Activated T-cell treated with anti-CD3 and anti-CD28 coated beads, Interleukin-2, amount 50 U/mL, for 72 hours (primary cell): ENCODE measurements at regions not wholly inside any gene's neighbourhood (a gene's known extent, or its start where the extent isn't known, plus 50 kb on each side); places are given as distances from the start of the nearest gene placed in this dataset.

ENCODE experiments used
- ATAC-seq, 2 donors: fragments of 150-1000 bp; cut with Tn5 transposase; replicated peaks in 1 of 2; 2 replicates each; pipeline ENCODE4 v1.10.0; 2021; ENCODE audit warnings: moderate library complexity in 2 of 2, mild to moderate bottlenecking in 1 of 2
- DNase-seq, 2 donors: peaks; one replicate each; pipeline ENCODE4 v3.0.0; 2021 to 2022; ENCODE audit warnings: mixed read lengths in 1 of 2
- H3K27ac Mint-ChIP-seq: one replicate; pipeline ENCODE4 v1.8.0; 2022; ENCODE audit warnings: mild to moderate bottlenecking, moderate library complexity, mixed read lengths
- H3K27me3 Mint-ChIP-seq: one replicate; pipeline ENCODE4 v1.8.0; 2022; ENCODE audit warnings: low read depth, mixed read lengths
- H3K36me3 Mint-ChIP-seq, 2 donors: one replicate each; pipeline ENCODE4 v1.8.0; 2022; ENCODE audit warnings: mixed read lengths in 2 of 2, mild to moderate bottlenecking in 1 of 2; ENCODE audit not compliant: insufficient read depth in 2 of 2
- H3K4me1 Mint-ChIP-seq: one replicate; pipeline ENCODE4 v1.8.0; 2022; ENCODE audit warnings: low read depth, mixed read lengths
- H3K4me3 Mint-ChIP-seq, 2 donors: one replicate each; pipeline ENCODE4 v1.8.0; 2022; ENCODE audit warnings: mild to moderate bottlenecking in 2 of 2, mixed read lengths in 2 of 2, moderate library complexity in 2 of 2
- H3K9me3 Mint-ChIP-seq, 2 donors: one replicate each; pipeline ENCODE4 v1.8.0; 2022; ENCODE audit warnings: mixed read lengths in 2 of 2

DNA sequence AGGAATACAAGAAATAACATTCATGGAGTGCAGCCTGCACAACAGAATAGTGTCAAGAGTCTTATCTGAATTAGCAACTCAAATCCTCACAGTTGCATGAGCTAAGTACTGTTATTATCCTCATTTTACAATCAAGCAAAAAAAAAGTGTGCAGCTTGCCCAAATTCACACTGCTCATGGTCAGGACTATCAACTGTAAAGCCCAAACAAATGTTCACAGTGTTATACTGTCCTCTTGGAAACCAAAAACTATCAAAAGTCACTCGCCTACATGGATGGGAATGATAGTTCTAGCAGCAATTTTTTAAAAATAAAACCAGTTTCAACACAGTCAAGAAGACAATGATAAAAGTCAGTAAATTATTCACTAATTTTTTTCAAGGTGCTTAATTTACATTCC lies 114.6 kb upstream of the HSF2 start:
- H3K36me3 Mint-ChIP-seq = no peaks in the 10 kb centered on the region
- no peaks in the 10 kb centered on the region for H3K4me1 Mint-ChIP-seq
- no peak overlapping the region for H3K27ac Mint-ChIP-seq
- no peak for DNase-seq
- H3K27me3 Mint-ChIP-seq = no peaks in the 10 kb centered on the region
- no peak for ATAC-seq
- no peak overlapping the region for H3K4me3 Mint-ChIP-seq
- H3K9me3 Mint-ChIP-seq = no peaks in the 10 kb centered on the region

DNA sequence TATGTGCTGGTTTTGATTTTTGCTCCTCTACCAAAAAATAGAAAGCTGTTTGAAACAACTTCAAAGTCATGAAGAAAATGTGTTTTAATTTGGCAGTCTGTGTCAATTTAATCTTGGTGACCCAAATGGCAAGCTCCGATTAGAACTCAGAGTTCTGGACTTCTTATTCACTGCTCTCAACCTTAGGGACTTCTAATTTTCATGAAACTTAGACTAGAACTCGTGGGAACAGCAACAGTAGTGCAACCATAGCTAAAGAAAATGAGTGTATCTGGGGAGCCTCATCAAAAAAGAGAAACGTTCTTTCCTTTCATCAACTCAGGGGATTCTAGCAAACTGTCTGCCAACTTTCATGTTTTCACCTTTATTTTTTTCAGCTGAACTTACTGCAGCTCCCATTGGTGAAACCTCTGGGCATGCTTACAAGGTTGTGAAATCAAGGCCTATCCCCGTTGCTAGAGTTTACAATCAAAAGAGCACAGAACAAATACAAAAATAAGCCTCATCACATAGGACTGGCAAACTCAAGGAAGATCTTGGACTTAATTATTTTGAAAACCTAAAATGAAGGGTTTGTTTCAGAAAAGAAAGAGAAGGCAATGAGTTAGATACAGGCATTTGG lies 114.0 kb upstream of the HSF2 start:
- no peak for DNase-seq
- Mint-ChIP-seq H3K27me3 (no peaks in the 10 kb centered on the region), H3K36me3 (no peaks in the 10 kb centered on the region), H3K4me1 (no peaks in the 10 kb centered on the region), H3K4me3 (no peak overlapping the region), H3K27ac (no peak overlapping the region), H3K9me3 (no peaks in the 10 kb centered on the region)
- ATAC-seq = no peak

DNA sequence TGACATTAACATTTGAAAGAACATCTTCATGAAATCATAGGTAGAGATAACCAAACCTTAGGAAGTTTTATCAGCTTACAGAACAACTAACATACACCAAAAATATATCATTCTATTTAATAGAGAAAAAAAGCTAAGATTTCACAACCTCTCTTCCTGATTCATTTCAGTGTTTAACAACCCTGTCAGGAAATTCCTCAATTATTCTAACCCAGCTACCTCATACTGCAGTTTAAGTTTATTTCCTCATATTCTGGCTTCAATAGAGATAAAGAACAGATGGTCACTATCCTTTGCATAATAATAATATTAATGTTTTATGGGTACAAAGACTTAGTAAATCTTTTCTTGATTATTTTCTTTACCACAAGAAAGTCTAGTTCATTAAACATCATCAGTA lies 112.9 kb upstream of the HSF2 start:
- Mint-ChIP-seq H3K27ac (no peak overlapping the region), H3K27me3 (no peaks in the 10 kb centered on the region), H3K9me3 (no peaks in the 10 kb centered on the region), H3K4me3 (no peak overlapping the region), H3K36me3 (no peaks in the 10 kb centered on the region), H3K4me1 (no peaks in the 10 kb centered on the region)
- ATAC-seq (no peak), DNase-seq (no peak)

DNA sequence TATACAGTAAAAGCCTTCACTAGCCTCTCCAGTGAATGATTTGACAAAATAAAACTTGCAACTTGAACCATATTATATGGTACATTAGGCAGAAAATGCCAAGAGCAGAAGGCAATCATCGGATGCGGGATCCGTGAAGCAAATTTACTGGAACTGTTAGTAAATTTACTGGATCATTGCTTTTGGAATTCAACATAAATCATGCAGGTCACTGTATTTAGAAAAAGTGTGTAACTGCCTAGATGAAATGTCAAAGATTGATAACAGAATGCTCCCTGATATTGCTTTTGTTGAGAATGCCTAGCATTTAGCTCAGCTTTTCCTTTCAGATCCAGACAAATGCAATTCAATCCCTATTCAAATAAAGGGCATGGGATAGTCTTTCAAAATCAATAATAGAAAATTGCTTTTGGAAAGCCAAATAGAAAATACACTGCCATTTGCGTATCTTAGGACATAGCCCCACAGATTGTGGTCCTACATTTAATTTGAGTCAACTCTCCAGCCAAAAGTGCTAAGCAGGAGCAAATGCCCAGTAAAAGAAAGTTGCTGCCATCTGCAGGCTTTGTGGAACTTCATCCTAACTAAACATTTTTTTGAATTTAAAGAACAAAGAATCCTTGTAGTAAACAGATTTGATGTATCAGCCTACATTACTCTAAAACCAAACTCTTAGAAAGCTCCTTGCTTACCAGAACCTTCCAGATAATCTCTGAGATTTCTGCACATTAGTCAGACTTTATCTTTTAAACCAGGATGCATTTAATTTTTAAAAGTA lies 109.5 kb upstream of the HSF2 start:
- Mint-ChIP-seq H3K4me3 (no peak overlapping the region), H3K27ac (no peak overlapping the region), H3K4me1 (no peaks in the 10 kb centered on the region), H3K27me3 (no peaks in the 10 kb centered on the region), H3K9me3 (no peaks in the 10 kb centered on the region), H3K36me3 (no peaks in the 10 kb centered on the region)
- DNase-seq (no peak), ATAC-seq (no peak)

DNA sequence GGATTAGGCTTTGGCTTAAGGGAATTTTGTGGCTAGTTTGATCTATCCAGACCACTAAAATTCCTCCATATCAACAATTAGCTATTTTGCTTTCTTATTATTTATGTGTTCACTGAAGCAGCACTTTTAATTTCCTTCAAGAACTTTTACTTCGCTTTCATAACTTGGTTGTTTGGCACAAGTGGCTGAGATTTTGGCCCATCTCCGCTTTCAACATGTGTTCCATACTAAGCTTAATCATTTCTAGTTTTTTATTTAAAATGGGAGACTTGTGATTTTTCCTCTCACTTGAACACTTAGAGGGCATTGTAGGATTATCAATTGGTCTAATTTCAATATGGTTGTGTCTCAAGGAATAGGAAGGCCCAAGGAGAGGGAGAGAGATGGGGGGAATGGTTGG lies 102.4 kb upstream of the HSF2 start:
- Mint-ChIP-seq H3K27me3 (peaks cover 11% of the 10 kb centered on the region), H3K36me3 (no peaks in the 10 kb centered on the region), H3K27ac (no peak overlapping the region), H3K4me3 (no peak overlapping the region), H3K4me1 (no peaks in the 10 kb centered on the region), H3K9me3 (no peaks in the 10 kb centered on the region)
- ATAC-seq (no peak), DNase-seq (no peak)

DNA sequence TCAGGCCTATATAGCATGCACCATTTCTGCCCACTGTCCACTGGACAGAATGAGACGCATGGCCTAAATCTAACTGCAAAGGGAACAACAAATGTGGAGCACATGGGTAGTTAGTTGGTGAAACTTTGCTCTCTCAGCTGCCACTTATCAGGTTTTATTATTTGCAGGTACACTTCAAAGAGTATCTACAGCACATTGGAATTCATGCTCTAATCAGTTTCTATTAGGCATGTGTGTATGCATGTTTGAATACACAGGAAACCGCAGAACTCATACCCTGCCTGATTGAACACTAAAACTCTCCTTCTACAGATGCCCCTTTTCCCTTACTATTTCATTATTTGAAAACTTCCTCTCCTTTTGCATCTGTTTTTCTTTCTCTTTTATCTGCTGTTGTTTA lies 97.4 kb upstream of the HSF2 start:
- peaks cover 2% of the 10 kb centered on the region in 2 donors for H3K9me3 Mint-ChIP-seq
- H3K4me1 Mint-ChIP-seq = no peaks in the 10 kb centered on the region
- peaks cover 8% of the 10 kb centered on the region for H3K27me3 Mint-ChIP-seq
- DNase-seq (no peak), ATAC-seq (no peak)
- H3K27ac Mint-ChIP-seq = no peak overlapping the region
- no peak overlapping the region for H3K4me3 Mint-ChIP-seq
- peaks cover under 1 to 1% of the 10 kb centered on the region in 2 donors for H3K36me3 Mint-ChIP-seq

DNA sequence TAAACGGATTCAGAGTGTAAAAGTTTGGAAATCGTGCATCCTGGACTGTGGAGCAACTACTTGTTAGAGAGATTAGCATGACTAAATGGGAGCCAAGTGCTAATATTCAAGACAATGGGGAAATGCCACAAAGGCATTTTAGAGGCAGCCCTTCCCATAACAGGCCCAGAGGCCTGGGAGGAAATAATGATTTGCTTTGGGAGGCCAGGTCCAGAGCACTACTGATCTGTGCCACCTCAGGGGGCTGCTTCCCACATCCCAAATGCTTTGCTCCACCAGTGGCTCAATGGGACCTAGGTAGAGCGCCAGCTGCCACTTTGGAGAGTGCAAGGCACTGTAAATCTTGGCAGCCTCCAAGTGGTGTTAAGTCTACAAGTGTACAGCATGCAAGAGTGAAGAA lies 91.9 kb upstream of the HSF2 start:
- Mint-ChIP-seq H3K27me3 (peaks cover 2% of the 10 kb centered on the region), H3K36me3 (peaks cover 3 to 5% of the 10 kb centered on the region in 2 donors), H3K27ac (no peak overlapping the region), H3K4me1 (no peaks in the 10 kb centered on the region), H3K9me3 (peaks cover 2 to 6% of the 10 kb centered on the region in 2 donors), H3K4me3 (no peak overlapping the region)
- ATAC-seq (no peak), DNase-seq (no peak)

DNA sequence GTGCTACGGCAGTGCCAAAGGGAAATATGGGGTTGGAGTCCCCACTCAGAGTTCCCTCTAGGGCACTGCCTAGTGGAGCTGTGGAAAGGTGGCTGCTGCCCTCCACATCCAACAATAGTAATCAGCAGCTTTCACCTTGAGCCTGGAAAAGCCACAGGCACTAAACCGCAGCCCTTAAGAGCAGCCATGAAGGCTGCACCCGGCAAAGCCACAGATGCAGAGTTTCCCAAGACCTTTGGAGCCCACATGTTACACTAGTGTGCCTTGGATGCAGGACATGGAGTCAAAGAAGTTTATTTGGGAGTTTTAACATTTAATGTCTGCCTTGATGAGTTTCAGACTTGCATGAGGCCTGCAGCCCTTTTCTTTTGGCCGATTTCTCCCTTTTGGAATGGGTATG lies 91.4 kb upstream of the HSF2 start:
- no peaks in the 10 kb centered on the region for H3K4me1 Mint-ChIP-seq
- ATAC-seq (no peak), DNase-seq (no peak)
- peaks cover 3 to 5% of the 10 kb centered on the region in 2 donors for H3K36me3 Mint-ChIP-seq
- peaks cover 7% of the 10 kb centered on the region for H3K27me3 Mint-ChIP-seq
- peaks cover 2 to 6% of the 10 kb centered on the region in 2 donors for H3K9me3 Mint-ChIP-seq
- no peak overlapping the region for H3K27ac Mint-ChIP-seq
- no peak overlapping the region for H3K4me3 Mint-ChIP-seq

DNA sequence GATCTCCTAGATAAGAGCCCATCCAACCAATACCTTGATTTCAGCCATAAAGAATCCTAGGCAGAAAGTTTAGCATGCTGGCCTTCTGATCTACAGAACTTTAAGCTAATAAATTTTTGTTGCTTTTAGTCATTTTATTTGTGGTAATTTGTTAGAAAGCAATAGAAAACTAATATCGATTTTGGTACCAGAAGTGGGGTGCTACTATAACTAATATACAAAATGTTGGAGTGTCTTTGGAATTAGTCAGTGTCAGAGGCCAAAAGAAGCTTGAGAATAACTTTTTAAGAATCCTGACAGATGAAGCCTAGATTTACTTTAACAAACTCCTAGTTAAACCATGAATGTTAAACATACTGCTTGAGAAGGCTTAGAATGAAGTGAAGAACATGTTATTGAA lies 83.6 kb upstream of the HSF2 start:
- Mint-ChIP-seq H3K4me1 (no peaks in the 10 kb centered on the region), H3K4me3 (no peak overlapping the region), H3K36me3 (peaks cover 0 to 3% of the 10 kb centered on the region in 2 donors), H3K27me3 (peaks cover 8% of the 10 kb centered on the region), H3K27ac (no peak overlapping the region), H3K9me3 (peaks cover 3 to 4% of the 10 kb centered on the region in 2 donors)
- DNase-seq = no peak
- ATAC-seq = no peak

DNA sequence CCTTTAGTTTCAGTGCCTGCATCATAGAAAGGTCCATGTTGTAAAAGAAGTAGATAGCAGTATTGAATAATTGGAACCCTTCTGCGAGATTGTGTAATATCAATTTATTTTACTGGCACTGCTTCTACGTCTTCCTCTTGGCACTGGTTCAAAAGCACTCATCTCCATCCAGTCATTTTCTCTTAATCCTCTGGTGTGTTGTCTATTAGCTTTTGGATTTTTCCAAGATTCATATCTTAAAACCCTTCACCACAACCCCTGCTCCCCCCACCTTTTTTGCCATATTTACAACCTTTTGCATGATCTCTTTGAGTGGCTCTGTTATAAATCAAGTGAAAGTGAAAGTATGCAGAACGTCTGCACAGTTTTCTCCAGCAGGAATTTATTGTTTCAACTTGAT lies 76.6 kb upstream of the HSF2 start:
- ATAC-seq = no peak
- Mint-ChIP-seq H3K36me3 (no peaks in the 10 kb centered on the region), H3K27ac (peak overlapping the region; percentile 83), H3K9me3 (no peaks in the 10 kb centered on the region), H3K27me3 (no peaks in the 10 kb centered on the region), H3K4me3 (peak overlapping the region; percentile 75 to 94), H3K4me1 (peaks cover 15% of the 10 kb centered on the region)
- no peak for DNase-seq

DNA sequence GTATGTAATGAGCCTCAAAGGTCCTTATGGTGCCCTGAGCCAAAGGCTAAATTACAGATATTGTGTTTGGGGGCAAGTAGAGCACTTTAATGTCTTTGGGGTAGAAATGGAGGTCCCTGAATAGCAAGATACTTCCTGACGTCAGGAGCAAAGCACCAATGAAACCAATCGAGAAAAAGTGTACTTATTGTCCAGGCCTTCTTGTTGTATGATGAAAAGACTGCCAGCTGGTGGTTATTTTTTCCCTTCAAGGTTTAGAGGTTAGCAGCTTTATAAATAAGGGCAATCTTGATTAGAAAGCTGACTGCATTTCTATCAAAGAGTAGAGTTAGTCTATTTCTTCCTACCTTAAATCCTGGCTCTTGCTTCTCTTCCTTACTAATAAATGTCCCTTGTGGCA lies 76.1 kb upstream of the HSF2 start:
- Mint-ChIP-seq H3K4me1 (peaks cover 15% of the 10 kb centered on the region), H3K4me3 (peak overlapping the region; percentile 75 to 94), H3K27me3 (no peaks in the 10 kb centered on the region), H3K36me3 (no peaks in the 10 kb centered on the region), H3K9me3 (no peaks in the 10 kb centered on the region), H3K27ac (peak overlapping the region; percentile 83)
- no peak for ATAC-seq
- no peak for DNase-seq

DNA sequence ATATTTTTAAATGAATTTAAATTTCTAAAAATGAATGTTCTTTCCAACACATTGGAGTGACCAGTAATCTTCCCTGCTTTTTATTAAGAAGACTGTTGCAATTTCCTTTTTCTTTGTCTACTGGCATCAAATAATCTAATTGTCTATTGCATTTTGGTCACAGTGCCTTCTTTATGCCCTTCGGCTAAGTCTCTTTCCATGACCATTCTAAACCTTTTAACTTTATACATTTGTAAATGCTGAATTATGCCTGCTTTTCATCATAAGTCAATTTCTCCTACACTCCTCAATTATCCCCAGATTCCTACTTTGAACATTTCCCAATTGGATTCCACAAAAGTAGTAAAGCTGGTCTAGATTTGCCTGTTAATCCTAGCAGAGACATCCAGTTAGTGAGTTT lies 69.1 kb upstream of the HSF2 start:
- ATAC-seq (no peak), DNase-seq (no peak)
- no peak overlapping the region for H3K4me3 Mint-ChIP-seq
- H3K36me3 Mint-ChIP-seq = no peaks in the 10 kb centered on the region
- no peaks in the 10 kb centered on the region for H3K9me3 Mint-ChIP-seq
- H3K4me1 Mint-ChIP-seq = no peaks in the 10 kb centered on the region
- H3K27ac Mint-ChIP-seq = no peak overlapping the region
- peaks cover 5% of the 10 kb centered on the region for H3K27me3 Mint-ChIP-seq

DNA sequence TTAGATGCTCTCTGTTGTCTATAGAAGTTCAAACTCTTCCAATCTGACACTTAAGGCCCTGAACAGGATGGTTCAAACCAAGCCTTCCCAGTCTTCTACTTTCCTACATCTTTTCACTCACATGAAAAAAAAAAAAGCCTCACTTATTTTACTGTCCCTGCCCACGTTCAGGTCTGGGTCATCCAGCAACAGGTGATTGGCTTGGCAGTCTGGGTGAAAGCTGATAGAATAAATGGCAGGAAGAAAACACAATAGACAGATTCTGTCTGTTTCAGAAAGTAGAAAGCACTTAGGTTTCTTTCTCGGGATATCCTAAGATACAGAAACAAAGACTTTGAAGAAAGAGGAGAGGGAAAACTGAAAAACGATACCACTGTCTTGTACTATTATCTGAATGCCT lies 61.8 kb upstream of the HSF2 start:
- Mint-ChIP-seq H3K9me3 (no peaks in the 10 kb centered on the region), H3K4me1 (no peaks in the 10 kb centered on the region)

DNA sequence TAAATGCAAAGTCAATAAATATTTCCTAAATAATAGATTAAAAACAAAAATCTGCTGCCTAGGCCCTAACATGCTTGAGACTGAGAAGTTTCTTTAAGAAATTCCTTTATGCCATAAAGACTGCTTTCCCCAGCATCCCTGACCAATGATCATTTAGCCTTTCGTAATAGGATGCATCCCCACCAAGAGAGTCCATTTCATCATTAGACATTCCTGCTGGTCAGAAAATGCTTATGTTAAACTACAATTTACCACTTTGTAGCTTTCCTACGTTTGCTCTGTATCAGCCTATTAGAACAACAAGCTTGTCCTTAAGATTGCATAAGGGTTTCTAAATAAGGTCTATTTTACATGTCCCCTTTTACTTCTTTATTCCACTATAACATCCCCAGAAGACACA lies 59.8 kb upstream of the HSF2 start:
- H3K27me3 Mint-ChIP-seq = peaks cover 26% of the 10 kb centered on the region
- no peaks in the 10 kb centered on the region for H3K36me3 Mint-ChIP-seq
- H3K4me3 Mint-ChIP-seq = no peak overlapping the region
- ATAC-seq (no peak), DNase-seq (no peak)
- no peak overlapping the region for H3K27ac Mint-ChIP-seq
- no peaks in the 10 kb centered on the region for H3K9me3 Mint-ChIP-seq
- no peaks in the 10 kb centered on the region for H3K4me1 Mint-ChIP-seq

More for the DNA sequence above, 61.8 kb upstream of the HSF2 start:
- Mint-ChIP-seq H3K36me3 (no peaks in the 10 kb centered on the region), H3K4me3 (no peak overlapping the region), H3K27me3 (peaks cover 14% of the 10 kb centered on the region), H3K27ac (no peak overlapping the region)
- ATAC-seq (no peak), DNase-seq (no peak)
